ENCODE measurements at regions not wholly inside any gene's neighbourhood (a gene's known extent, or its start where the extent isn't known, plus 50 kb on each side); places are given as distances from the start of the nearest gene placed in this dataset.

DNA sequence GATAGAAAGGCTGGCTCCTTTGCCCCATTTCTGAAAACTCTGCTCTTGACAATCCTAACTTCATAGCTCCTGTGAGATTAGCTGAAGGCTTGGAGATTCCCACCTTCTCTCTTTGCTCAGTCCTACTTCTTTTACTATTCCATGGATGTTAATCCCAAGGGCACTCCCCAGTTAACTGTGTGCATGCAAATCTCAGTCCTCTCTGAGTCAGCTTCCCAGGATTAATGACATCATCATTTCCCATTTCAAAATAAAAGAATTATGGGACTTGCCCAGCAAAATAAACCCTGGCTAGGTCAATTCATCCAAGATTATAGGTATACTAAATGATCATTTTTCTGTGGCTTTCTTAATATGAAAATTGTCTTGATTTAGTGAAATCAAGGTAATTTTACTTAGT is 328.6 kb upstream of the NR3C2 start:
- no peak for TF ChIP-seq ZNF274 (IDR thresholded peaks at IDR 0.05; ENCODE audit: low read depth, low read length)
- no peak for TF ChIP-seq YY1 (IDR thresholded peaks at IDR 0.05; ENCODE audit: insufficient read depth, insufficient read length)

Data from NT2/D1 (cell line).